ENCODE measurements at regions not wholly inside any gene's neighbourhood (a gene's known extent, or its start where the extent isn't known, plus 50 kb on each side); places are given as distances from the start of the nearest gene placed in this dataset.

- no peak for DNase-seq
- intact Hi-C loops (cut with DNase I): no loop called here
- WGBS: 96% methylated on average over 15 of the region's 15 CpGs
- no peak for ATAC-seq
- Histone ChIP-seq H3K4me1 (ENCODE audit: control insufficient read depth, insufficient read depth, low read length) (no peaks in the 10 kb centered on the region), H3K27me3 (ENCODE audit: control insufficient read depth, insufficient read depth) (no peaks in the 10 kb centered on the region), H3K4me3 (ENCODE audit: low read length) (no peak overlapping the region), H3K9me3 (ENCODE audit: control insufficient read depth, low read length) (no peaks in the 10 kb centered on the region), H3K27ac (ENCODE audit: low read length) (no peak overlapping the region)
Observed at GRCh38 chr14:58828298-58828697, 190.5 kb downstream of the DACT1 start.

GRCh38 chr14:58829594-58829993 lies 191.8 kb downstream of the DACT1 start:
- 65% methylated on average over 3 of the region's 3 CpGs for WGBS
- no peak overlapping the region for H3K4me3 ChIP-seq (ENCODE audit: low read length)
- intact Hi-C loops (cut with DNase I): no loop called here
- H3K9me3 ChIP-seq (ENCODE audit: control insufficient read depth, low read length): no peaks in the 10 kb centered on the region
- DNase-seq: no peak
- no peaks in the 10 kb centered on the region for H3K27me3 ChIP-seq (ENCODE audit: control insufficient read depth, insufficient read depth)
- no peak overlapping the region for H3K27ac ChIP-seq (ENCODE audit: low read length)
- H3K4me1 ChIP-seq (ENCODE audit: control insufficient read depth, insufficient read depth, low read length): no peaks in the 10 kb centered on the region
- ATAC-seq: no peak

GRCh38 chr14:58830121-58830520 lies 192.4 kb downstream of the DACT1 start:
- WGBS: 83% methylated on average over 2 of the region's 2 CpGs
- Histone ChIP-seq H3K4me1 (ENCODE audit: control insufficient read depth, insufficient read depth, low read length) (no peaks in the 10 kb centered on the region), H3K4me3 (ENCODE audit: low read length) (no peak overlapping the region), H3K27me3 (ENCODE audit: control insufficient read depth, insufficient read depth) (no peaks in the 10 kb centered on the region), H3K9me3 (ENCODE audit: control insufficient read depth, low read length) (no peaks in the 10 kb centered on the region), H3K27ac (ENCODE audit: low read length) (no peak overlapping the region)
- no peak for ATAC-seq
- intact Hi-C loops (cut with DNase I): no loop called here
- DNase-seq: no peak

GRCh38 chr14:58832095-58832521 lies 194.3 kb downstream of the DACT1 start:
- Histone ChIP-seq H3K4me3 (ENCODE audit: low read length) (no peak overlapping the region), H3K9me3 (ENCODE audit: control insufficient read depth, low read length) (no peaks in the 10 kb centered on the region), H3K4me1 (ENCODE audit: control insufficient read depth, insufficient read depth, low read length) (no peaks in the 10 kb centered on the region), H3K27me3 (ENCODE audit: control insufficient read depth, insufficient read depth) (no peaks in the 10 kb centered on the region), H3K27ac (ENCODE audit: low read length) (no peak overlapping the region)
- WGBS: 60% methylated on average over 3 of the region's 3 CpGs
- DNase-seq (no peak), ATAC-seq (no peak)
- intact Hi-C loops (cut with DNase I): no loop called here

- ATAC-seq (peak in 1 of 2 donors; percentile 38), DNase-seq (peak in 1 of 3 donors; percentile 50)
- intact Hi-C loops (cut with DNase I): no loop called here
- Histone ChIP-seq H3K4me1 (ENCODE audit: control insufficient read depth, insufficient read depth, low read length) (no peaks in the 10 kb centered on the region), H3K9me3 (ENCODE audit: control insufficient read depth, low read length) (no peaks in the 10 kb centered on the region), H3K4me3 (ENCODE audit: low read length) (no peak overlapping the region), H3K27me3 (ENCODE audit: control insufficient read depth, insufficient read depth) (no peaks in the 10 kb centered on the region), H3K27ac (ENCODE audit: low read length) (no peak overlapping the region)
- WGBS: 95% methylated on average over 33 of the region's 33 CpGs
Observed at GRCh38 chr14:58833634-58834378, 196.0 kb downstream of the DACT1 start.

- Histone ChIP-seq H3K9me3 (ENCODE audit: control insufficient read depth, low read length) (no peaks in the 10 kb centered on the region), H3K4me1 (ENCODE audit: control insufficient read depth, insufficient read depth, low read length) (no peaks in the 10 kb centered on the region), H3K4me3 (ENCODE audit: low read length) (no peak overlapping the region), H3K27me3 (ENCODE audit: control insufficient read depth, insufficient read depth) (no peaks in the 10 kb centered on the region), H3K27ac (ENCODE audit: low read length) (no peak overlapping the region)
- intact Hi-C loops (cut with DNase I): no loop called here
- ATAC-seq (no peak), DNase-seq (no peak)
- WGBS: 96% methylated on average over 1 of the region's 1 CpG
Observed at GRCh38 chr14:58836303-58836974, 198.7 kb downstream of the DACT1 start.

GRCh38 chr14:58839233-58839632 lies 201.5 kb downstream of the DACT1 start:
- WGBS: 82% methylated on average over 5 of the region's 5 CpGs
- Histone ChIP-seq H3K27ac (ENCODE audit: low read length) (no peak overlapping the region), H3K9me3 (ENCODE audit: control insufficient read depth, low read length) (no peaks in the 10 kb centered on the region), H3K27me3 (ENCODE audit: control insufficient read depth, insufficient read depth) (no peaks in the 10 kb centered on the region), H3K4me3 (ENCODE audit: low read length) (no peak overlapping the region), H3K4me1 (ENCODE audit: control insufficient read depth, insufficient read depth, low read length) (no peaks in the 10 kb centered on the region)
- ATAC-seq (no peak), DNase-seq (no peak)
- intact Hi-C loops (cut with DNase I): no loop called here

GRCh38 chr14:58844544-58844943 lies 206.8 kb downstream of the DACT1 start:
- Histone ChIP-seq H3K27ac (ENCODE audit: low read length) (no peak overlapping the region), H3K4me3 (ENCODE audit: low read length) (no peak overlapping the region), H3K9me3 (ENCODE audit: control insufficient read depth, low read length) (no peaks in the 10 kb centered on the region), H3K27me3 (ENCODE audit: control insufficient read depth, insufficient read depth) (no peaks in the 10 kb centered on the region), H3K4me1 (ENCODE audit: control insufficient read depth, insufficient read depth, low read length) (no peaks in the 10 kb centered on the region)
- intact Hi-C loops (cut with DNase I): no loop called here
- no peak for DNase-seq
- WGBS: 94% methylated on average over 2 of the region's 2 CpGs
- ATAC-seq: no peak

GRCh38 chr14:58846682-58847465 lies 209.1 kb downstream of the DACT1 start:
- Histone ChIP-seq H3K4me3 (ENCODE audit: low read length) (no peak overlapping the region), H3K9me3 (ENCODE audit: control insufficient read depth, low read length) (no peaks in the 10 kb centered on the region), H3K27me3 (ENCODE audit: control insufficient read depth, insufficient read depth) (no peaks in the 10 kb centered on the region), H3K27ac (ENCODE audit: low read length) (no peak overlapping the region), H3K4me1 (ENCODE audit: control insufficient read depth, insufficient read depth, low read length) (no peaks in the 10 kb centered on the region)
- intact Hi-C loops (cut with DNase I): no loop called here
- WGBS: 72% methylated on average over 5 of the region's 5 CpGs
- ATAC-seq (no peak), DNase-seq (no peak)

- no peak overlapping the region for H3K4me3 ChIP-seq (ENCODE audit: low read length)
- no peak overlapping the region for H3K27ac ChIP-seq (ENCODE audit: low read length)
- no peaks in the 10 kb centered on the region for H3K4me1 ChIP-seq (ENCODE audit: control insufficient read depth, insufficient read depth, low read length)
- ATAC-seq: no peak
- DNase-seq: no peak
- no peaks in the 10 kb centered on the region for H3K27me3 ChIP-seq (ENCODE audit: control insufficient read depth, insufficient read depth)
- WGBS: 98% methylated on average over 8 of the region's 8 CpGs
- intact Hi-C loops (cut with DNase I): no loop called here
- no peaks in the 10 kb centered on the region for H3K9me3 ChIP-seq (ENCODE audit: control insufficient read depth, low read length)
Observed at GRCh38 chr14:58848365-58848764, 210.6 kb downstream of the DACT1 start.

GRCh38 chr14:58849601-58850000 lies 211.8 kb downstream of the DACT1 start:
- DNase-seq: no peak
- WGBS: 93% methylated on average over 4 of the region's 4 CpGs
- intact Hi-C loops (cut with DNase I): no loop called here
- H3K9me3 ChIP-seq (ENCODE audit: control insufficient read depth, low read length): no peaks in the 10 kb centered on the region
- no peak overlapping the region for H3K4me3 ChIP-seq (ENCODE audit: low read length)
- ATAC-seq: no peak
- H3K4me1 ChIP-seq (ENCODE audit: control insufficient read depth, insufficient read depth, low read length): no peaks in the 10 kb centered on the region
- no peak overlapping the region for H3K27ac ChIP-seq (ENCODE audit: low read length)
- no peaks in the 10 kb centered on the region for H3K27me3 ChIP-seq (ENCODE audit: control insufficient read depth, insufficient read depth)
